Activated CD4-positive, alpha-beta memory T cell treated with anti-CD3 and anti-CD28 coated beads, Interleukin-2, amount 10 ng/mL, durations not matched to agents 7 days and 5 days (primary cell): ENCODE measurements at regions not wholly inside any gene's neighbourhood (a gene's known extent, or its start where the extent isn't known, plus 50 kb on each side); places are given as distances from the start of the nearest gene placed in this dataset.

Experiments
- CTCF ChIA-PET: fragments of 350-600 bp; sonication (Branson Sonifier 250); formaldehyde crosslinking; loops from one replicate; lab custom pipeline; 2021; ENCODE audit warnings: antibody characterized with exemption, inconsistent platforms; lab: Charles Lee
- POLR2A ChIA-PET: fragments of 350-600 bp; sonication (Branson Sonifier 250); formaldehyde crosslinking; loops from one replicate; lab custom pipeline; 2021; ENCODE audit warnings: antibody characterized with exemption; lab: Charles Lee
- DNase-seq: peaks from one replicate; pipeline ENCODE4 v3.0.0-alpha.2; 2020
- H3K27ac Mint-ChIP-seq: one replicate; pipeline ENCODE4 v1.8.0; 2021; ENCODE audit warnings: mild to moderate bottlenecking, mixed read lengths
- H3K27me3 Mint-ChIP-seq: one replicate; pipeline ENCODE4 v1.8.0; 2021; ENCODE audit warnings: mixed read lengths
- H3K36me3 Mint-ChIP-seq: one replicate; pipeline ENCODE4 v1.8.0; 2021; ENCODE audit warnings: low read depth, mixed read lengths
- H3K4me1 Mint-ChIP-seq: one replicate; pipeline ENCODE4 v1.8.0; 2021; ENCODE audit warnings: mixed read lengths
- H3K4me3 Mint-ChIP-seq: one replicate; pipeline ENCODE4 v1.8.0; 2021; ENCODE audit warnings: mild to moderate bottlenecking, mixed read lengths
- H3K9me3 Mint-ChIP-seq: one replicate; pipeline ENCODE4 v1.8.0; 2021; ENCODE audit warnings: mixed read lengths

GRCh38 chr12:127108360-127109215, 1158.4 kb upstream of the TMEM132C start:
- H3K4me1 Mint-ChIP-seq = peaks cover 4% of the 10 kb centered on the region
- no peaks in the 10 kb centered on the region for H3K9me3 Mint-ChIP-seq
- DNase-seq = peak; percentile 58
- H3K4me3 Mint-ChIP-seq = no peak overlapping the region
- ChIA-PET CTCF (interaction anchor here (0.8 to 2.5 kb wide), 21 partner anchors 8 to 704 kb away, joined by 3 to 21 read pairs (median 4); no protein-coding TSS in a partner anchor), POLR2A (no interaction called here)
- peaks cover 16% of the 10 kb centered on the region for H3K27me3 Mint-ChIP-seq
- no peak overlapping the region for H3K27ac Mint-ChIP-seq
- H3K36me3 Mint-ChIP-seq = no peaks in the 10 kb centered on the region

- Mint-ChIP-seq H3K4me3 (no peak overlapping the region), H3K9me3 (no peaks in the 10 kb centered on the region), H3K27me3 (peaks cover 24% of the 10 kb centered on the region), H3K27ac (no peak overlapping the region), H3K4me1 (no peaks in the 10 kb centered on the region), H3K36me3 (no peaks in the 10 kb centered on the region)
- POLR2A ChIA-PET = no interaction called here
- DNase-seq = no peak
- CTCF ChIA-PET = no interaction called here
Observed at GRCh38 chr12:127113945-127114344, 1153.0 kb upstream of the TMEM132C start.

GRCh38 chr12:127115468-127116035, 1151.4 kb upstream of the TMEM132C start:
- ChIA-PET CTCF (no interaction called here), POLR2A (no interaction called here)
- H3K9me3 Mint-ChIP-seq = no peaks in the 10 kb centered on the region
- no peak for DNase-seq
- H3K36me3 Mint-ChIP-seq = no peaks in the 10 kb centered on the region
- no peak overlapping the region for H3K4me3 Mint-ChIP-seq
- H3K27me3 Mint-ChIP-seq = peaks cover 23% of the 10 kb centered on the region
- no peak overlapping the region for H3K27ac Mint-ChIP-seq
- no peaks in the 10 kb centered on the region for H3K4me1 Mint-ChIP-seq

- DNase-seq = no peak
- POLR2A ChIA-PET = no interaction called here
Observed at GRCh38 chr12:127118251-127118650, 1148.7 kb upstream of the TMEM132C start.

GRCh38 chr12:127119600-127120140, 1147.3 kb upstream of the TMEM132C start:
- Mint-ChIP-seq H3K27me3 (peaks cover 22% of the 10 kb centered on the region), H3K36me3 (no peaks in the 10 kb centered on the region), H3K4me1 (no peaks in the 10 kb centered on the region), H3K9me3 (no peaks in the 10 kb centered on the region), H3K27ac (no peak overlapping the region), H3K4me3 (no peak overlapping the region)
- ChIA-PET CTCF (interaction anchor here (1.0 kb wide), 1 partner anchor 11 kb away, joined by 3 read pairs; no protein-coding TSS in a partner anchor), POLR2A (no interaction called here)
- no peak for DNase-seq

More at GRCh38 chr12:127118251-127118650, 1148.7 kb upstream of the TMEM132C start:
- Mint-ChIP-seq H3K4me3 (no peak overlapping the region), H3K27me3 (peaks cover 24% of the 10 kb centered on the region), H3K27ac (no peak overlapping the region), H3K4me1 (no peaks in the 10 kb centered on the region), H3K36me3 (no peaks in the 10 kb centered on the region), H3K9me3 (no peaks in the 10 kb centered on the region)
- CTCF ChIA-PET = no interaction called here

- DNase-seq = no peak
- Mint-ChIP-seq H3K27me3 (peaks cover 20% of the 10 kb centered on the region), H3K9me3 (no peaks in the 10 kb centered on the region), H3K27ac (no peak overlapping the region), H3K4me1 (peaks cover 5% of the 10 kb centered on the region), H3K4me3 (no peak overlapping the region), H3K36me3 (no peaks in the 10 kb centered on the region)
- CTCF ChIA-PET = no interaction called here
- POLR2A ChIA-PET = no interaction called here
Observed at GRCh38 chr12:127120851-127121250, 1146.1 kb upstream of the TMEM132C start.

- Mint-ChIP-seq H3K9me3 (no peaks in the 10 kb centered on the region), H3K27me3 (peaks cover 13% of the 10 kb centered on the region), H3K36me3 (no peaks in the 10 kb centered on the region), H3K4me3 (no peak overlapping the region), H3K4me1 (peaks cover 8% of the 10 kb centered on the region), H3K27ac (no peak overlapping the region)
- POLR2A ChIA-PET = no interaction called here
- DNase-seq = no peak
- CTCF ChIA-PET = no interaction called here
Observed at GRCh38 chr12:127121494-127122084, 1145.4 kb upstream of the TMEM132C start.

GRCh38 chr12:127125607-127126259, 1141.2 kb upstream of the TMEM132C start:
- Mint-ChIP-seq H3K27me3 (peaks cover 1% of the 10 kb centered on the region), H3K27ac (no peak overlapping the region), H3K9me3 (no peaks in the 10 kb centered on the region), H3K4me1 (peaks cover 8% of the 10 kb centered on the region), H3K36me3 (no peaks in the 10 kb centered on the region), H3K4me3 (no peak overlapping the region)
- CTCF ChIA-PET = no interaction called here
- POLR2A ChIA-PET = no interaction called here
- DNase-seq = peak; percentile 47

GRCh38 chr12:127126260-127126628, 1140.7 kb upstream of the TMEM132C start:
- no peak for DNase-seq
- no peaks in the 10 kb centered on the region for H3K27me3 Mint-ChIP-seq
- no peak overlapping the region for H3K27ac Mint-ChIP-seq
- H3K4me1 Mint-ChIP-seq = peaks cover 8% of the 10 kb centered on the region
- POLR2A ChIA-PET = no interaction called here
- no peak overlapping the region for H3K4me3 Mint-ChIP-seq
- CTCF ChIA-PET = no interaction called here
- H3K36me3 Mint-ChIP-seq = no peaks in the 10 kb centered on the region
- no peaks in the 10 kb centered on the region for H3K9me3 Mint-ChIP-seq

GRCh38 chr12:127127897-127128296, 1139.1 kb upstream of the TMEM132C start:
- peaks cover 8% of the 10 kb centered on the region for H3K4me1 Mint-ChIP-seq
- ChIA-PET CTCF (no interaction called here), POLR2A (no interaction called here)
- peaks cover 1% of the 10 kb centered on the region for H3K27me3 Mint-ChIP-seq
- H3K36me3 Mint-ChIP-seq = no peaks in the 10 kb centered on the region
- H3K27ac Mint-ChIP-seq = no peak overlapping the region
- no peak for DNase-seq
- no peaks in the 10 kb centered on the region for H3K9me3 Mint-ChIP-seq
- H3K4me3 Mint-ChIP-seq = no peak overlapping the region

GRCh38 chr12:127130506-127131124, 1136.4 kb upstream of the TMEM132C start:
- Mint-ChIP-seq H3K36me3 (no peaks in the 10 kb centered on the region), H3K4me1 (peaks cover 5% of the 10 kb centered on the region), H3K27ac (no peak overlapping the region), H3K9me3 (no peaks in the 10 kb centered on the region), H3K27me3 (peaks cover 7% of the 10 kb centered on the region), H3K4me3 (no peak overlapping the region)
- DNase-seq = no peak
- CTCF ChIA-PET = no interaction called here
- POLR2A ChIA-PET = no interaction called here

- no peaks in the 10 kb centered on the region for H3K36me3 Mint-ChIP-seq
- peaks cover 16% of the 10 kb centered on the region for H3K27me3 Mint-ChIP-seq
- ChIA-PET POLR2A (no interaction called here), CTCF (no interaction called here)
- no peak overlapping the region for H3K27ac Mint-ChIP-seq
- DNase-seq = no peak
- H3K9me3 Mint-ChIP-seq = no peaks in the 10 kb centered on the region
- no peaks in the 10 kb centered on the region for H3K4me1 Mint-ChIP-seq
- H3K4me3 Mint-ChIP-seq = no peak overlapping the region
Observed at GRCh38 chr12:127133675-127134335, 1133.2 kb upstream of the TMEM132C start.
